GM21825 (cell line): ENCODE measurements at regions not wholly inside any gene's neighbourhood (a gene's known extent, or its start where the extent isn't known, plus 50 kb on each side); places are given as distances from the start of the nearest gene placed in this dataset.
"Not testable (repeated sequence)": the region's sequence is repeated elsewhere in the genome, so short reads cannot be mapped to it uniquely, and the experiment has no call there.

Experiments used
- ATAC-seq: cut with Tn5 transposase; IDR thresholded peaks from one replicate; pipeline ENCODE4 v1.9.1; 2021; ENCODE audit warnings: mild to moderate bottlenecking, moderate library complexity; ENCODE audit not compliant: unreplicated experiment

DNA sequence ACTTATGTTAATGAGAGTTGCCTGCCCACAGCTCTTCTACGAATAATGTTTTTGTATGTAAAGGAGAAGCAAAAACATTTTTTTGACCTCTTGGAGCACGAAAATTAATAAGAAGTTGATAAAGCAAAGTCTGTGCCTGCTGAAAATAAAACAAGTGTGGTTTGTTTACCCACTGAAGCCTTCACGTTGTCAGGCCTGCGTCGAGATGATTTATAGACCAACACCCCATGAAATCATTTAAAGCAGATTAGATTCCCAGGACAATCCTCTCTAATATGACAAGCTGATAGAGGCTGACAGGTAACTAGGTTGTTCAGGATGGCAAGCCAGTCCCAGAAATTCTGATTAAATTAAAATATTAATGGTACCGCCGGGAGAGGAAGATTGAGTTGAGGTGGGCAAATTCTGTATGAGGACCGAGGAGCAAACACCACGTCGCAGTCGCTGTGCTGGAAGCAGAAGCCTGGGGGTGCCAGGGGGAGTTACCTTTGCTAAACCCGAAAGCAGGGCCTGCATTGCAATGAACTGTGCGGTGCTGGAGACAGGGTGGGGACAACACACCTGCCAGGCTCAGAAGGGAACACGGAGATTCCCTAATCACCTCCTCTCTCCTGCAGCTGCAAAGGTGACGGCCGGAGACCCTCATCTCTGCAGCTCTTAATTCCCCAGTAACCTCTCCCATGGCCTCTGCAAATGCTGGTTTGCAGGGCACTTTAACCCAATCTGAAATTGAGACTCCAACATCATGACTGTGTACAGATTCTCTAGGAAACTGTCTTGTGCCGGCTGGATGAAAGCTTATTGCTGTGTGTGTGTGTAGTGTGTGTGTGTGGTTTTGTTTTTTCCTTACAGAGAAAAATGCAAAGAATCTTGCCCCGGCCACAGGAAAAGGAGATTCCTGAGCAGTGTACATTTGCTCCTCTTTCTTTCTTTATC is 2805.9 kb downstream of the RPIA start:
- not testable (repeated sequence) for ATAC-seq

- not testable (repeated sequence) for ATAC-seq
Measured at GRCh38 chr2:91498065-91498449, 2806.6 kb downstream of the RPIA start.

DNA sequence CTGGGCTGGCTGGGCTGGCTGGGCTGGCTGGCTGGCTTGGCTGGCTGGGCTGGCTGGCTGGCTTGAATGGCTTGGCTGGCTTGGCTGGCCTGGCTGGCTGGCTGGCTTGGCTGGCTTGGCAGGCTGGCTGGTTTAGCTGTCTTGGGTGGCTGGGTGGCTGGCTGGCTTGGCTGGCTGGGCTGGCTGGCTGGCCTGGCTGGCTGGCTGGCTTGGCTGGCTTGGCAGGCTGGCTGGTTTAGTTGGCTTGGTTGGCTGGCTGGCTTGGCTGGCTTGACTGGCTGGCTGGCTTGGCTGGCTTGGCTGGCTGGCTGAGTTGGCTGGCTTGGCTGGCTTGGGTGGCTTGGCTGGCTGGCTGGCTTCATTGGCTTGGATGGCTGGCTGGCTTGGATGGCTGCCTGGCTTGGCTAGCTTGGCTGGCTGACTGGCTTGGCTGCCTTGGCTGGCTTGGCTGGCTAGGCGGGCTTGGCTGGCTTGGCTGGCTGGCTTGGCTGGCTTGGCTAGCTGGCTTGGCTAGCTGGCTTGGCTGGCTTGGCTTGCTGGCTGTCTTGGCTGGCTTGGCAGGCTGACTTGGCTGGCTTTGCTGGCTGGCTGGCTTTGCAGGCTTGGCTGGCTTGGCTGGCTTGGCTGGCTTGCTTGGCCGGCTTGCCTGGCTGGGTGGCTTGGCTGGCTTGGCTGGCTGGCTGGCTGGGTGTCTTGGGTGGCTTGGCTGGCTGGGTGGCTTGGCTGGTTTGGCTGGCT is 2807.2 kb downstream of the RPIA start:
- ATAC-seq = not testable (repeated sequence)

DNA sequence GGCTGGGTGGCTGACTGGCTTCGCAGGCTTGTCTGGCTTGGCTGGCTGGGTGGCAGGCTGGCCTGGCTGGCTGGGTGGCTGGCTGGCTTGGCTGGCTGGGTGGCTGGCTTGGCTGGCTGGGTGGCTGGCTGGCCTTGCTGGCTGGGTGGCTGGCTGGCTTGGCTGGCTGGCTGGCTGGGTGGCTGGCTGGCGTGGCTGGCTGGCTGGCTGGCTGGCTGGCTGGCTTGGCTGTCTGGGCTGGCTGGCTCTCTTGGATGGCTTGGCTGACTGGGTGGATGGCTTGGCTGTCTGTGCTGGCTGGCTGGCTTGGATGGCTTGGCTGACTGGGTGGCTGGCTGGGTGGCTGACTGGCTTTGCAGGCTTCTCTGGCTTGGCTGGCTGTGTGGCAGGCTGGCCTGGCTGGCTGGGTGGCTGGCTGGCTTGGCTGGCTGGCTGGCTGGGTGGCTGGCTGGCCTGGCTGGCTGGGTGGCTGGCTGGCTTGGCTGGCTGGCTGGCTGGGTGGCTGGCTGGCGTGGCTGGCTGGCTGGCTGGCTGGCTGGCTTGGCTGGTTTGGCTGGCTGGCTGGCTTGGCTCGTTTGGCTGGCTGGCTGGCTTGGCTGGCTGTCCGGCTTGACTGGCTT is 2808.1 kb downstream of the RPIA start:
- ATAC-seq = not testable (repeated sequence)

- not testable (repeated sequence) for ATAC-seq
Measured at GRCh38 chr2:91500246-91500977, 2808.9 kb downstream of the RPIA start.

GRCh38 chr2:91500978-91501310 is 2809.5 kb downstream of the RPIA start:
- not testable (repeated sequence) for ATAC-seq

- ATAC-seq = not testable (repeated sequence)
Measured at GRCh38 chr2:91501481-91502080, 2810.1 kb downstream of the RPIA start.

DNA sequence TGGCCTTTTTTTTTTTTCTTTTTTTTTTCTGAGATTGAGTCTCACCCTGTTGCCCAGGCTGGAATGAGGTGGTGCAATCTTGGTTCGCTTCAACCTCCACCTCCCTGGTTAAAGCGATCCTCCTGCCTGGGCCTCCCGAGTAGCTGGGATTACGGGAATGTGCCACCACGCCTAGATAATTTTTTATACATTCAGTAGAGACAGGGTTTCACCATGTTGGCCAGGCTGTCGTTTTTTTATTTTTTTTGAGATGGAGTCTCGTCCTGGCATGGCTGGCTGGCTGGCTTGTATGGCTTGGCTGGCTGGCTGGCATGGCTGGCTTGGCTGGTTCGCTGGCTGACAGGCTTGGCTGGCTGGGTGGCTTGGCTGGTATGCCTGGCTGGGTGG is 2812.1 kb downstream of the RPIA start:
- ATAC-seq = not testable (repeated sequence)

GRCh38 chr2:91503959-91504741 is 2812.7 kb downstream of the RPIA start:
- ATAC-seq = not testable (repeated sequence)

GRCh38 chr2:91508816-91509215 is 2817.3 kb downstream of the RPIA start:
- ATAC-seq = not testable (repeated sequence)

- not testable (repeated sequence) for ATAC-seq
Measured at GRCh38 chr2:91509276-91509675, 2817.8 kb downstream of the RPIA start.

DNA sequence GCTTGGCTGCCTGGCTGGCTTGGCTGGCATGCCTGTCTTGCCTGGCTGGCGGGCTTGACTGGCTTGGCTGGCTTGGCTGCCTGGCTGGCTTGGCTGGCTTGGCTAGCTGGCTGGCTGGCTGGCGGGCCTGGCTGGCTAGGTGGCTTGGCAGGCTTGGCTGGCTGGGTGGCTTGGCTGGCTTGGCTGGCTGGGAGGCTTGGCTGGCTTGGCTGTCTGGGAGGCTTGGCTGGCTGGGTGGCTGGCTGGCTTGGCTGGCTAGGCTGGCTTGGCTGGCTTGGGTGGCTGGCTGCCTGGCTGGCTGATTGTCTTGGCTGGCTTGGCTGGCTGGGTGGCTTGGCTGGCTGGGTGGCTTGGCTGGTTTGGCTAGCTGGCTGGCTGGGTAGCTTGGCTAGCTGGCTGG is 2819.7 kb downstream of the RPIA start:
- not testable (repeated sequence) for ATAC-seq

- ATAC-seq = not testable (repeated sequence)
Measured at GRCh38 chr2:91515966-91516365, 2824.5 kb downstream of the RPIA start.

- not testable (repeated sequence) for ATAC-seq
Measured at GRCh38 chr2:91516669-91517068, 2825.2 kb downstream of the RPIA start.

- not testable (repeated sequence) for ATAC-seq
Measured at GRCh38 chr2:91517846-91518245, 2826.4 kb downstream of the RPIA start.

DNA sequence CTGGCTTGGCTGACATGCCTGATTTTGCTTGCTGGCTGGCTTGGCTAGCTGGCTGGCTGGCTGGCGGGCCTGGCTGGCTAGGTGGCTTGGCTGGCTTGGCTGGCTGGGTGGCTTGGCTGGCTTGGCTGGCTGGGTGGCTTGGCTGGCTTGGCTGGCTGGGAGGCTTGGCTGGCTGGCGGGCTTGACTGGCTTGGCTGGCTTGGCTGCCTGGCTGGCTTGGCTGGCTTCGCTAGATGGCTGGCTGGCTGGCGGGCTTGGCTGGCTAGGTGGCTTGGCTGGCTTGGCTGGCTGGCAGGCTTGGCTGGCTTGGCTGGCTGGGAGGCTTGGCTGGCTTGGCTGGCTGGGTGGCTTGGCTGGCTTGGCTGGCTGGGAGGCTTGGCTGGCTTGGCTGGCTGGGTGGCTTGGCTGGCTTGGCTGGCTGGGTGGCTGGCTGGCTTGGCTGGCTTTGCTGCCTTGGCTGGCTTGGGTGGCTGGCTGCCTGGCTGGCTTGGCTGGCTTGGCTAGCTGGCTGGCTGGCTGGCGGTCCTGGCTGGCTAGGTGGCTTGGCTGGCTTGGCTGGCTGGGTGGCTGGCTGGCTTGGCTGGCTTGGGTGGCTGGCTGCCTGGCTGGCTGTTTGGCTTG is 2827.0 kb downstream of the RPIA start:
- ATAC-seq = not testable (repeated sequence)

- not testable (repeated sequence) for ATAC-seq
Measured at GRCh38 chr2:91519359-91519758, 2827.9 kb downstream of the RPIA start.

DNA sequence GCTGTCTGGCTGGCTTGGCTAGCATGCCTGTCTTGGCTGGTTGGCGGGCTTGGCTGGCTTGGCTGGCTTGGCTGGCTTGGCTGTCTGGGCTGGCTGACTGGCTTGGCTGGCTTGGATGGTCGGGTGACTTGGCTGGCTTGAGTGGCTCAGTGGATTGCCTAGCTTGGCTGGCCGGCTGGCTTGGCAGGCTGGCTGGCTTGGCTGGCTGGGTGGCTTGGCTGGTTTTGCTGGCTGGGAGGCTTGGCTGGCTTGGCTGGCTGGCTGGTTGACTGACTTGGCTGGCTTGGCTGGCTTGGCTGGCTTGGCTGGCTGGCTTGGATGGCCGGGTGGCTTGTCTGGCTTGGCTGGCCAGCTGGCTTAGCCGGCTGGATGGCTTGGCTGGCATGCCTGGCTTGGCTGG is 2828.4 kb downstream of the RPIA start:
- ATAC-seq = not testable (repeated sequence)

DNA sequence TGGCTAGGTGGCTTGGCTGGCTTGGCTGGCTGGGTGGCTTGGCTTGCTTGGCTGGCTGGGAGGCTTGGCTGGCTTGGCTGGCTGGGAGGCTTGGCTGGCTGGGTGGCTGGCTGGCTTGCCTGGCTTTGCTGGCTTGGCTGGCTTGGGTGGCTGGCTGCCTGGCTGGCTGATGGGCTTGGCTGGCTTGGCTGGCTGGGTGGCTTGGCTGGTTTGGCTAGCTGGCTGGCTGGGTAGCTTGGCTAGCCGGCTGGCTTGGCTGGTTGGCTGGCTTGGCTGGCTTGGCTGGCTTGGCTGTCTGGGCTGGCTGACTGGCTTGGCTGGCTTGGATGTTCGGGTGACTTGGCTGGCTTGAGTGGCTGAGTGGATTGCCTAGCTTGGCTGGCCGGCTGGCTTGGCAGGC is 2829.1 kb downstream of the RPIA start:
- not testable (repeated sequence) for ATAC-seq
